GM10266 (cell line): ENCODE measurements at regions not wholly inside any gene's neighbourhood (a gene's known extent, or its start where the extent isn't known, plus 50 kb on each side); places are given as distances from the start of the nearest gene placed in this dataset.

Experiments used
- DNase-seq: peaks from one replicate; pipeline ENCODE4 v3.0.0; 2012; ENCODE audit errors: extremely low spot score
- TF ChIP-seq, protein P1 (sequence below): IDR thresholded peaks from 2 replicates; pipeline ENCODE4 v1.5.1; 2012; ENCODE audit warnings: mild to moderate bottlenecking, low read depth; ENCODE audit not compliant: control insufficient read depth, insufficient read depth; ENCODE audit errors: missing control alignments

DNA sequence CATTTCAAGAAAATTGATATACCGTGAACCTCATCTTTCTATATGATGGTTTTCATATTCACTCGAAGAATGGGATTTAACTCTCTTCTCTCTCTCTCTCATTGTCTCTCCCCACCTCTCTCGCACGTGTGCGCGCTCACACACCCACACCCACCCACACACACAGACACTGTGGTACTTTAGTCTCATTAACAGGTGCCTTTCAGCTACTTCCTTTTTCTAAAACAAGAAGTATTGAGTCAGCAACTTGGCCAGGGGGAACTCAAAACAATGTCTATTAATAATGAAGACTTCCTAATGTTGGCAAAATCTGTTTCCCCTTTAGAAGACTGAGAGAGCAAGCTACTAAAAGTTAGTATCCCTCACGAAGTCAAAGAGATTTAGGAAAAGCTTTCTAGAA is 150.7 kb downstream of the TMCO5A start:
- DNase-seq, result no peak

GRCh38 chr15:38085931-38086568 is 151.6 kb downstream of the TMCO5A start:
- TF ChIP-seq, protein P1, sequence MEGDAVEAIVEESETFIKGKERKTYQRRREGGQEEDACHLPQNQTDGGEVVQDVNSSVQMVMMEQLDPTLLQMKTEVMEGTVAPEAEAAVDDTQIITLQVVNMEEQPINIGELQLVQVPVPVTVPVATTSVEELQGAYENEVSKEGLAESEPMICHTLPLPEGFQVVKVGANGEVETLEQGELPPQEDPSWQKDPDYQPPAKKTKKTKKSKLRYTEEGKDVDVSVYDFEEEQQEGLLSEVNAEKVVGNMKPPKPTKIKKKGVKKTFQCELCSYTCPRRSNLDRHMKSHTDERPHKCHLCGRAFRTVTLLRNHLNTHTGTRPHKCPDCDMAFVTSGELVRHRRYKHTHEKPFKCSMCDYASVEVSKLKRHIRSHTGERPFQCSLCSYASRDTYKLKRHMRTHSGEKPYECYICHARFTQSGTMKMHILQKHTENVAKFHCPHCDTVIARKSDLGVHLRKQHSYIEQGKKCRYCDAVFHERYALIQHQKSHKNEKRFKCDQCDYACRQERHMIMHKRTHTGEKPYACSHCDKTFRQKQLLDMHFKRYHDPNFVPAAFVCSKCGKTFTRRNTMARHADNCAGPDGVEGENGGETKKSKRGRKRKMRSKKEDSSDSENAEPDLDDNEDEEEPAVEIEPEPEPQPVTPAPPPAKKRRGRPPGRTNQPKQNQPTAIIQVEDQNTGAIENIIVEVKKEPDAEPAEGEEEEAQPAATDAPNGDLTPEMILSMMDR, result no peak
- peak; percentile 32 for DNase-seq

More for the DNA sequence above, 150.7 kb downstream of the TMCO5A start:
- TF ChIP-seq, protein P1, result no peak

DNA sequence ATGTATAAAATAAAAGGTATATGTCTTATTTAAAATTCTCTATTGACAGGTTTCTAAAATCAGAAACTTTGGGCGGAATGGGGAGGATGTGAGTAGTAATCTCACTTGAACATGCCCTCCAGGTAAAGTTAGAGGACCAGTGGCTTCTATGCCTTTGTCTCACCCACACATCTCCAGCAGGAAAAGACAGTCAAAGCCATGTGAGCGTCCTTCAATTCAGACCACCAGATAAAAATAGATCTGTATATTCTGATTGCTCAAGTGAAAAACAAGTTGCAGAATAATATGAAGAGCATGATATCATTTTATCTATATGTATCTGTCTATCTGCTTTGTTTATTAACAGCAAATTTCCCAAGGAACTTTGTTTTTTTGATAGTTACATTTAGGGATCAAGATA is 152.2 kb downstream of the TMCO5A start:
- TF ChIP-seq, protein P1, result no peak
- DNase-seq, result no peak

DNA sequence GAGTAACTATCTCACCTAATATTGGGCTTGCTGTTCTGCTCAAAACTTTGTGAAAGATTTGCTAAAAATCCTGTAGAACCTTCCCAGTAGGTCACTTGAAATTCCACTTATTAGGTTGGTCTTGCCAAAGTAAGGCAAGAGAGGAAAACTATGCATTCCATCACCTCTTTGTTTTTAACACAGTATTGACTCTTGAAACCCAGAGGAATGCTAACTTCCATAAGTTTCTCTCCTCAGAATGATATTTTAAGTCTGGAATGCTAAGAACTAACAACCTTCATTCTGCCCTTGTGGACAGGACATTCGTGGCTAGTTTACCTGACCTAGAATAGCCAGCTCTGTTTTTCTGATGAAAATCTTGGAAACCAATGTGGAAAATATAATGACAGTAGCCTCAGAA is 154.5 kb downstream of the TMCO5A start:
- no peak for DNase-seq
- TF ChIP-seq, protein P1, result no peak

DNA sequence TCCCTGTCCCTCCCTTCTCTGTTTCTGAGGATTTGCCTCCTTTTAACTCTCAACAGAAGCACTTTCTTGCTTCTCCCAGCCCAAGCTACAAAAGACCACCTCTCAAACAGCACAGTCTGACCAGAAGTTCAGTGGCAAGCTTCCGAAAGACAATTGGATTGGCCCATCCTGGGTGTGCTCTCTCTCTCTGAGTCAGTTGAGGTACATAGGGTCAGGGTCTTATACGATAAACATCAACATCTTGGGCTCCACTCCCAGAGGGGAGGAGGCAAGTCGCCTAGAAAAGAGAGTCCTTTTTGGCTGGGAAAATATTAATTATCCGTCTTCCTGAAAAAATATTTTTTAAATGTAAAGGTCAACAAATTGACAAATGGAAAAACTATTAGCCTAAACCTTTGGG is 155.8 kb downstream of the TMCO5A start:
- TF ChIP-seq, protein P1, result no peak
- DNase-seq, result no peak

GRCh38 chr15:38090678-38091077 is 156.2 kb downstream of the TMCO5A start:
- TF ChIP-seq, protein P1, result no peak
- DNase-seq, result no peak

DNA sequence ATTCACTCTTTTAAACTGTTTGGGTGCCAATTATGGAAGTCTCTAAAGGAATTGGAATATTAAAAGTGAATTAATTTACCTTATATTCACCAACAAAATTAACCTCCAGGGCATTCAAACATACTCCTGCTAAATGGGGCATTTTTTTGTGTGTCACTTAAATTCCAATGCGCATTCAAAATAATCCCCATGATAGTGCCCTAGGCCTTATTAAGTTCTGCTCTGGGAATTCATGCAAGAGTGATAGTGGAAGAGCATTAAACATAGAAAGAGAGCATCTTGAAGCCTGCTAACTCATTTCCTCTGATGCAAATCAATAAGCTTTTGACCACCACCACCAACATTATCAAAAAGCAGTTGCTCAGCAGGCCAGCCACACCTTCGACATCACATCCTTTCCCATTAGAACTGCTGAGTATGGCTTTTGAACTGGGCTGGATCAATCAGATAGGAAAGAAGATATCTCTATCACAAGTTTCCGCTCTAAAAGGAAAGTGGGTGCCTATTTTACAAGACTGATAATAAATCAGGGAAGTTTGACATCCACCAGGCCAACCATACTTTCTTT is 156.7 kb downstream of the TMCO5A start:
- DNase-seq, result no peak
- TF ChIP-seq, protein P1, result no peak
